SK-N-SH treated with all-trans-retinoic acid at 6 μM for 48 hours (cell line): ENCODE measurements at regions not wholly inside any gene's neighbourhood (a gene's known extent, or its start where the extent isn't known, plus 50 kb on each side); places are given as distances from the start of the nearest gene placed in this dataset.

Experiments used
- ARNTL ChIP-seq: fragments of 450-650 bp; formaldehyde crosslinking; IDR thresholded peaks from 2 replicates; pipeline ENCODE4 v1.5.0; 2020; ENCODE audit warnings: low read depth, mild to moderate bottlenecking, moderate library complexity, borderline replicate concordance
- BACH2 ChIP-seq: fragments of 250-450 bp; sonication (Bioruptor Pico); IDR thresholded peaks from 2 replicates; pipeline ENCODE4 v1.9.0; 2021; ENCODE audit warnings: mild to moderate bottlenecking, borderline replicate concordance
- CSDC2 ChIP-seq: fragments of 250-450 bp; sonication (Bioruptor Pico); IDR thresholded peaks from 2 replicates; pipeline ENCODE4 v1.5.0; 2020; ENCODE audit warnings: mild to moderate bottlenecking, moderate library complexity
- ESRRG ChIP-seq: fragments of 250-450 bp; sonication (Bioruptor Pico); IDR thresholded peaks from 2 replicates; pipeline ENCODE4 v1.6.1; 2021; ENCODE audit warnings: mild to moderate bottlenecking
- GLIS3 ChIP-seq: fragments of 250-450 bp; sonication (Bioruptor Pico); IDR thresholded peaks from 2 replicates; pipeline ENCODE4 v1.5.0; 2020; ENCODE audit warnings: mild to moderate bottlenecking, moderate library complexity
- OSR1 ChIP-seq: fragments of 250-450 bp; sonication (Bioruptor Pico); IDR thresholded peaks from 2 replicates; pipeline ENCODE4 v1.8.0; 2022; ENCODE audit warnings: moderate library complexity, mild to moderate bottlenecking, inconsistent platforms
- PPARA ChIP-seq: fragments of 250-450 bp; sonication (Bioruptor Pico); IDR thresholded peaks from 2 replicates; pipeline ENCODE4 v1.5.0; 2020; ENCODE audit warnings: mild to moderate bottlenecking, borderline replicate concordance
- RARB ChIP-seq: fragments of 250-450 bp; sonication (Bioruptor Pico); IDR thresholded peaks from 2 replicates; pipeline ENCODE4 v1.8.0; 2021; ENCODE audit warnings: mild to moderate bottlenecking, moderate library complexity
- TCF4 ChIP-seq: fragments of 250-450 bp; sonication (Bioruptor Pico); IDR thresholded peaks from 2 replicates; pipeline ENCODE4 v1.8.0; 2021; ENCODE audit warnings: mild to moderate bottlenecking, moderate library complexity, borderline replicate concordance
- ZFP3 ChIP-seq: fragments of 250-450 bp; sonication (Bioruptor Pico); IDR thresholded peaks from 2 replicates; pipeline ENCODE4 v1.5.0; 2020; ENCODE audit warnings: mild to moderate bottlenecking, moderate library complexity
- ZFP30 ChIP-seq: fragments of 450-650 bp; formaldehyde crosslinking; IDR thresholded peaks from 2 replicates; pipeline ENCODE4 v1.5.0; 2022; ENCODE audit warnings: mild to moderate bottlenecking, moderate library complexity
- TF ChIP-seq, protein P1 (sequence below): fragments of 250-450 bp; sonication (Bioruptor Pico); IDR thresholded peaks from 2 replicates; pipeline ENCODE4 v1.5.1; 2021; ENCODE audit warnings: mild to moderate bottlenecking, moderate library complexity
- TF ChIP-seq, protein P2 (sequence below): fragments of 250-450 bp; sonication (Bioruptor Pico); IDR thresholded peaks from 2 replicates; pipeline ENCODE4 v1.5.1; 2020; ENCODE audit warnings: low read depth, mild to moderate bottlenecking, moderate library complexity
- TF ChIP-seq, protein P3 (sequence below): fragments of 250-450 bp; sonication (Bioruptor Pico); IDR thresholded peaks from 2 replicates; pipeline ENCODE4 v1.8.0; 2020; ENCODE audit warnings: mild to moderate bottlenecking, moderate library complexity, borderline replicate concordance

DNA sequence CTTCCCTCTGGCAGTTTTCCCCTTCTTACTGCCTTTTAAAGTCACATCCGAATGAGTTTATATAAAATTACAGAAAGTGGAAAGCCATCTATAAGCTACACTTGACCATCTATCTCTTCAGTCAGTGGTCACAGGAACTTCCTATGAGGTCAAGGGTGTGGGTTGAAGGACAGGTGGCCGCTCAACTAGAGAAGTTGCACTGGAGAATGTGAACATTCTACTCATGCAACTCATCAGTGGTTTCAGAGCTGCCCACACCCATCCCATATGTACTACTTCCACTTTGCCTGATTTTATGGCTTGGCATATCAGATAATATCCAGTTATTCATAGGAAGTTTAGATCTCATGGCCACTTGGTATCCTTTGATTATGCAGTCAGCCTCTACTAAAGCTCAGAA is 57.4 kb upstream of the TMEM158 start:
- TF ChIP-seq, protein P1, sequence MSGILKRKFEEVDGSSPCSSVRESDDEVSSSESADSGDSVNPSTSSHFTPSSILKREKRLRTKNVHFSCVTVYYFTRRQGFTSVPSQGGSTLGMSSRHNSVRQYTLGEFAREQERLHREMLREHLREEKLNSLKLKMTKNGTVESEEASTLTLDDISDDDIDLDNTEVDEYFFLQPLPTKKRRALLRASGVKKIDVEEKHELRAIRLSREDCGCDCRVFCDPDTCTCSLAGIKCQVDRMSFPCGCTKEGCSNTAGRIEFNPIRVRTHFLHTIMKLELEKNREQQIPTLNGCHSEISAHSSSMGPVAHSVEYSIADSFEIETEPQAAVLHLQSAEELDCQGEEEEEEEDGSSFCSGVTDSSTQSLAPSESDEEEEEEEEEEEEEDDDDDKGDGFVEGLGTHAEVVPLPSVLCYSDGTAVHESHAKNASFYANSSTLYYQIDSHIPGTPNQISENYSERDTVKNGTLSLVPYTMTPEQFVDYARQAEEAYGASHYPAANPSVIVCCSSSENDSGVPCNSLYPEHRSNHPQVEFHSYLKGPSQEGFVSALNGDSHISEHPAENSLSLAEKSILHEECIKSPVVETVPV (CRISPR knock-in tag) = no peak
- TF ChIP-seq ZFP3 (CRISPR knock-in tag) (no peak), ZFP30 (CRISPR knock-in tag) (no peak), RARB (CRISPR knock-in tag) (no peak), OSR1 (no peak), ESRRG (CRISPR knock-in tag) (no peak), PPARA (CRISPR knock-in tag) (no peak), GLIS3 (CRISPR knock-in tag) (no peak), ARNTL (CRISPR knock-in tag) (no peak), TCF4 (CRISPR knock-in tag) (no peak), CSDC2 (CRISPR knock-in tag) (no peak), BACH2 (CRISPR knock-in tag) (no peak)
- TF ChIP-seq, protein P2, sequence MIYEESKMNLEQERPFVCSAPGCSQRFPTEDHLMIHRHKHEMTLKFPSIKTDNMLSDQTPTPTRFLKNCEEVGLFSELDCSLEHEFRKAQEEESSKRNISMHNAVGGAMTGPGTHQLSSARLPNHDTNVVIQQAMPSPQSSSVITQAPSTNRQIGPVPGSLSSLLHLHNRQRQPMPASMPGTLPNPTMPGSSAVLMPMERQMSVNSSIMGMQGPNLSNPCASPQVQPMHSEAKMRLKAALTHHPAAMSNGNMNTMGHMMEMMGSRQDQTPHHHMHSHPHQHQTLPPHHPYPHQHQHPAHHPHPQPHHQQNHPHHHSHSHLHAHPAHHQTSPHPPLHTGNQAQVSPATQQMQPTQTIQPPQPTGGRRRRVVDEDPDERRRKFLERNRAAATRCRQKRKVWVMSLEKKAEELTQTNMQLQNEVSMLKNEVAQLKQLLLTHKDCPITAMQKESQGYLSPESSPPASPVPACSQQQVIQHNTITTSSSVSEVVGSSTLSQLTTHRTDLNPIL (CRISPR knock-in tag) = no peak
- TF ChIP-seq, protein P3, sequence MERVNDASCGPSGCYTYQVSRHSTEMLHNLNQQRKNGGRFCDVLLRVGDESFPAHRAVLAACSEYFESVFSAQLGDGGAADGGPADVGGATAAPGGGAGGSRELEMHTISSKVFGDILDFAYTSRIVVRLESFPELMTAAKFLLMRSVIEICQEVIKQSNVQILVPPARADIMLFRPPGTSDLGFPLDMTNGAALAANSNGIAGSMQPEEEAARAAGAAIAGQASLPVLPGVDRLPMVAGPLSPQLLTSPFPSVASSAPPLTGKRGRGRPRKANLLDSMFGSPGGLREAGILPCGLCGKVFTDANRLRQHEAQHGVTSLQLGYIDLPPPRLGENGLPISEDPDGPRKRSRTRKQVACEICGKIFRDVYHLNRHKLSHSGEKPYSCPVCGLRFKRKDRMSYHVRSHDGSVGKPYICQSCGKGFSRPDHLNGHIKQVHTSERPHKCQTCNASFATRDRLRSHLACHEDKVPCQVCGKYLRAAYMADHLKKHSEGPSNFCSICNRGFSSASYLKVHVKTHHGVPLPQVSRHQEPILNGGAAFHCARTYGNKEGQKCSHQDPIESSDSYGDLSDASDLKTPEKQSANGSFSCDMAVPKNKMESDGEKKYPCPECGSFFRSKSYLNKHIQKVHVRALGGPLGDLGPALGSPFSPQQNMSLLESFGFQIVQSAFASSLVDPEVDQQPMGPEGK (CRISPR knock-in tag) = no peak
